Astrocyte (in vitro differentiated cells and primary cell): ENCODE measurements at regions not wholly inside any gene's neighbourhood (a gene's known extent, or its start where the extent isn't known, plus 50 kb on each side); places are given as distances from the start of the nearest gene placed in this dataset.

Experiments
- EZH2 ChIP-seq: IDR thresholded peaks from 2 replicates; pipeline ENCODE4 v1.6.1; 2012; ENCODE audit warnings: mild to moderate bottlenecking, low read length, inconsistent platforms; ENCODE audit not compliant: insufficient read depth
- TF ChIP-seq, protein P1 (sequence below): IDR thresholded peaks from 2 replicates; pipeline ENCODE4 v1.5.1; 2011; ENCODE audit warnings: low read depth, mild to moderate bottlenecking, inconsistent platforms, low read length, moderate library complexity; ENCODE audit not compliant: insufficient read depth

DNA sequence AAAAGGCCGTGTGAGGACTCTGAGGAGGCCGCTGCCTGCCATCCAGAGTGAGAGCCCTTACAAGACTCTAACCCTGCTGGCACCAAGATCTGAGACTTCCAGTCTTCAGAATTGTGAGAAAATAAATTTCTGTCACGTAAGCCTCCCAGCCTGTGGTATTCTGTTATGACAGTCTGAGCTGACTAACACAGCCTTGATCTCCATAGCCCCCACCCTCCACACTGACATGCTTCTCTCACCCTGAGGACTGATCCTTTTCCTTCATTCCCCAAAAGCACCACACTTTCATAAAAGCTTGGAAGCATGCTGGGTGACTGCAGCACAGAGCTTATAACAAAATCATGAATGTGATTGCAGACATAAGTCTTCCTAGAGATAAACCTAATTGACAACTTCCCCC, 1059.8 kb downstream of the UQCRFS1 start:
- TF ChIP-seq EZH2 = no peak
- TF ChIP-seq, protein P1, sequence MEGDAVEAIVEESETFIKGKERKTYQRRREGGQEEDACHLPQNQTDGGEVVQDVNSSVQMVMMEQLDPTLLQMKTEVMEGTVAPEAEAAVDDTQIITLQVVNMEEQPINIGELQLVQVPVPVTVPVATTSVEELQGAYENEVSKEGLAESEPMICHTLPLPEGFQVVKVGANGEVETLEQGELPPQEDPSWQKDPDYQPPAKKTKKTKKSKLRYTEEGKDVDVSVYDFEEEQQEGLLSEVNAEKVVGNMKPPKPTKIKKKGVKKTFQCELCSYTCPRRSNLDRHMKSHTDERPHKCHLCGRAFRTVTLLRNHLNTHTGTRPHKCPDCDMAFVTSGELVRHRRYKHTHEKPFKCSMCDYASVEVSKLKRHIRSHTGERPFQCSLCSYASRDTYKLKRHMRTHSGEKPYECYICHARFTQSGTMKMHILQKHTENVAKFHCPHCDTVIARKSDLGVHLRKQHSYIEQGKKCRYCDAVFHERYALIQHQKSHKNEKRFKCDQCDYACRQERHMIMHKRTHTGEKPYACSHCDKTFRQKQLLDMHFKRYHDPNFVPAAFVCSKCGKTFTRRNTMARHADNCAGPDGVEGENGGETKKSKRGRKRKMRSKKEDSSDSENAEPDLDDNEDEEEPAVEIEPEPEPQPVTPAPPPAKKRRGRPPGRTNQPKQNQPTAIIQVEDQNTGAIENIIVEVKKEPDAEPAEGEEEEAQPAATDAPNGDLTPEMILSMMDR = no peak
